K562 (cell line): ENCODE measurements at regions not wholly inside any gene's neighbourhood (a gene's known extent, or its start where the extent isn't known, plus 50 kb on each side); places are given as distances from the start of the nearest gene placed in this dataset.

Experiments
- ATAC-seq: fragments of 200-7000 bp; cut with Tn5 transposase; 3 replicates; pipeline ENCODE4 v1.9.1; 2020; ENCODE audit warnings: moderate library complexity
- BruUV-seq: library from RNA; stranded (reverse); fragments of 400-500 nt; replicated peaks from 2 replicates; lab custom pipeline; 2021; lab: Mats Ljungman, UMichigan
- CTCF ChIA-PET: fragments of 300-600 bp; formaldehyde crosslinking; extraction: SDS; loops from one replicate; lab custom pipeline; 2021; ENCODE audit warnings: low intra/inter-chr PET ratio; lab: Yijun Ruan, JAX
- POLR2A ChIA-PET: fragments of 300-600, 350-650 bp; sonication (Branson Sonifier 250); formaldehyde crosslinking; extraction: SDS; loops from one replicate; lab custom pipeline; 2021; ENCODE audit warnings: antibody characterized with exemption, inconsistent platforms; lab: Yijun Ruan, JAX
- DNase-seq, 4 experiments: peaks; one replicate each; pipeline versions ENCODE4 v3.0.0 to v3.0.0-alpha.2; 2011 to 2018; ENCODE audit warnings: low spot score in 3 of 4, mixed read lengths in 3 of 4; ENCODE audit errors: extremely low read depth in 1 of 4
- FAIRE-seq: peaks from 2 replicates; lab custom pipeline; 2011; peaks lifted over from hg19 to GRCh38; lab: Jason Lieb, UNC
- H2AFZ ChIP-seq: 2 replicates; pipeline ENCODE4 v1.6.0; 2011; ENCODE audit warnings: low read depth, low read length, control low read depth, inconsistent platforms
- H3K27ac ChIP-seq: fragments of 200-600 bp; 3 replicates; pipeline ENCODE4 v1.8.0; 2011; ENCODE audit warnings: low read depth, mild to moderate bottlenecking, control low read depth, inconsistent platforms, low read length, moderate library complexity, mixed read lengths; ENCODE audit errors: extremely low read depth
- H3K27me3 ChIP-seq, 2 experiments: fragments of 300-600 bp in 1 of 2; 2 replicates in 1 of 2; 3 replicates in 1 of 2; pipeline versions ENCODE4 v1.6.0 to v1.8.0; 2011; ENCODE audit warnings: inconsistent platforms in 2 of 2, low read length in 2 of 2, mild to moderate bottlenecking in 1 of 2, mixed read lengths in 1 of 2, moderate library complexity in 1 of 2; ENCODE audit not compliant: control insufficient read depth in 2 of 2, insufficient read depth in 2 of 2
- H3K36me3 ChIP-seq: fragments of 300-600 bp; 3 replicates; pipeline ENCODE4 v1.8.0; 2011; ENCODE audit warnings: mild to moderate bottlenecking, low read length, inconsistent platforms; ENCODE audit not compliant: control insufficient read depth, insufficient read depth
- H3K4me1 ChIP-seq, 2 experiments: fragments of 200-600 bp in 1 of 2; replicated peaks in 1 of 2; 2 replicates in 1 of 2; 3 replicates in 1 of 2; pipeline versions ENCODE4 v1.5.1 to v1.8.0; 2011; ENCODE audit warnings: inconsistent platforms in 2 of 2, low read length in 2 of 2, mild to moderate bottlenecking in 1 of 2, mixed read lengths in 1 of 2, moderate library complexity in 1 of 2; ENCODE audit not compliant: control insufficient read depth in 2 of 2, insufficient read depth in 2 of 2
- H3K4me2 ChIP-seq: 2 replicates; pipeline ENCODE4 v1.6.1; 2011; ENCODE audit warnings: low read length, control low read depth, inconsistent platforms, mixed read lengths; ENCODE audit not compliant: insufficient read depth
- H3K4me3 ChIP-seq: fragments of 200-600 bp; sonication (generic), shearing (Covaris generic); 2 replicates; pipeline ENCODE4 v1.5.1; 2016; ENCODE audit warnings: control low read depth, inconsistent platforms
- H3K79me2 ChIP-seq: fragments of 200-600 bp; 3 replicates; pipeline ENCODE4 v1.8.0; 2011; ENCODE audit warnings: low read length, inconsistent platforms; ENCODE audit not compliant: control insufficient read depth, insufficient read depth
- H3K9ac ChIP-seq, 2 experiments: 2 replicates each; pipeline versions ENCODE4 v1.6.0 to v1.6.1; 2011; ENCODE audit warnings: low read depth in 2 of 2, low read length in 2 of 2, control low read depth in 1 of 2, inconsistent platforms in 1 of 2, mild to moderate bottlenecking in 1 of 2, mixed read lengths in 1 of 2; ENCODE audit not compliant: insufficient read depth in 1 of 2
- H3K9me1 ChIP-seq: one replicate; pipeline ENCODE4 v1.6.0; 2011; ENCODE audit warnings: inconsistent platforms, mild to moderate bottlenecking, low read length, moderate library complexity; ENCODE audit not compliant: control insufficient read depth, insufficient read depth
- H3K9me3 ChIP-seq: replicated peaks from 2 replicates; pipeline ENCODE4 v1.5.1; 2011; ENCODE audit warnings: low read depth, low read length, inconsistent platforms; ENCODE audit not compliant: control insufficient read depth, insufficient read depth
- H4K20me1 ChIP-seq: replicated peaks from 2 replicates; pipeline ENCODE4 v1.6.1; 2011; ENCODE audit warnings: low read length, inconsistent platforms, mixed read lengths; ENCODE audit not compliant: control insufficient read depth, insufficient read depth
- ARHGAP35 ChIP-seq: fragments of 450-650 bp; IDR thresholded peaks from 2 replicates; pipeline ENCODE4 v1.6.1; 2018; ENCODE audit not compliant: partially characterized antibody
- CBFA2T3 ChIP-seq: fragments of 450-650 bp; IDR thresholded peaks from 2 replicates; pipeline ENCODE4 v1.6.1; 2017
- CBX5 ChIP-seq: IDR thresholded peaks from 2 replicates; pipeline ENCODE4 v1.6.1; 2014; ENCODE audit warnings: low read depth, borderline replicate concordance
- DMBX1 ChIP-seq: fragments of 250-450 bp; sonication (Bioruptor Pico); IDR thresholded peaks from 2 replicates; pipeline ENCODE4 v1.8.0; 2022; ENCODE audit warnings: inconsistent platforms, mild to moderate bottlenecking, moderate library complexity, borderline replicate concordance
- HLTF ChIP-seq: fragments of 450-650 bp; IDR thresholded peaks from 2 replicates; pipeline ENCODE4 v1.6.1; 2016
- TAF15 ChIP-seq: fragments of 200-400 bp; formaldehyde crosslinking; IDR thresholded peaks from 2 replicates; pipeline ENCODE4 v1.6.1; 2017; ENCODE audit warnings: mild to moderate bottlenecking, low read depth, low read length, moderate library complexity
- ZBTB43 ChIP-seq: sonication (generic); formaldehyde crosslinking; IDR thresholded peaks from 2 replicates; pipeline ENCODE4 v1.8.0; 2023; ENCODE audit warnings: mild to moderate bottlenecking, missing genetic modification reagents
- ZNF316 ChIP-seq: fragments of 450-650 bp; IDR thresholded peaks from 2 replicates; pipeline ENCODE4 v1.6.1; 2016
- WGBS: fragments of 100-300 bp; shearing (Covaris generic); methylation state at CpG from one replicate; pipeline ENCODE4 v1.1.6; 2016; ENCODE audit warnings: low coverage, mixed read lengths; ENCODE audit not compliant: insufficient coverage; ENCODE audit errors: missing lambda C conversion rate; 5-methylcytosine and 5-hydroxymethylcytosine counted together
- in situ Hi-C: fragments of 300-500 bp; cut with MboI; formaldehyde crosslinking; loops from 4 replicates; pipeline ENCODE4 v1.15.0; 2018; ENCODE audit warnings: inconsistent platforms, mixed read lengths
- intact Hi-C: fragments of 100-400 bp; cut with micrococcal nuclease; formaldehyde crosslinking; loops from 2 replicates; pipeline ENCODE4 v1.14.2; 2022

DNA sequence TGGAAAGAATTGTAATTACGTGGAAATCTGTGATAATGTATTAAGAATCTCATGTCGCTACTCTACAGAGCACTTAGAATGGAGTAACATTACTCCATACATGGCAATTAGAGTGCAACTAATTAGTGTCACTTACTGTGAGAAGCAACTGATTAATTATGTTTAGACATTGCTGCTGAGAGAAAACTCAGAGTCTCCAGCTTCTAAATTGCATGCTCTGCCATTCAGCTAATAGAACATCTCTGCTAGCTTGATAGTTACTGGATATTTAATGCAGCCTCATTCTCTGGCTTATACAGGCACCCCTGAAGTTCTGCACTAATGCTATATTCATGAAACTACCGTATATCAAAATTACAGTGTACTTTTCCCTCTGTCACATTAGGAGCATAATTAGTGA, 338.4 kb downstream of the ADAMTS20 start:
- ATAC-seq: no peak
- H2AFZ ChIP-seq: no peak overlapping the region
- no peaks in the 10 kb centered on the region for H3K27me3 ChIP-seq
- no peaks in the 10 kb centered on the region for H3K9me1 ChIP-seq
- H3K9me3 ChIP-seq: no peaks in the 10 kb centered on the region
- H3K9ac ChIP-seq: no peak overlapping the region
- H4K20me1 ChIP-seq: no peaks in the 10 kb centered on the region
- no peak for FAIRE-seq
- no peak overlapping the region for H3K4me2 ChIP-seq
- intact Hi-C loops: no loop called here
- TF ChIP-seq HLTF (no peak), DMBX1 (no peak), TAF15 (no peak), CBX5 (no peak)
- TF ChIP-seq, all 486 proteins: peak for 0
- no TSS peak for BruUV-seq
- Histone ChIP-seq H3K4me3 (no peak overlapping the region), H3K79me2 (no peaks in the 10 kb centered on the region), H3K4me1 (no peaks in the 10 kb centered on the region), H3K36me3 (no peaks in the 10 kb centered on the region), H3K27ac (no peak overlapping the region)
- ChIA-PET POLR2A (no interaction called here), CTCF (no interaction called here)
- whole genome bisulfite sequencing: 5% methylated on average over 3 of the region's 3 CpGs
- in situ Hi-C loops: no loop called here
- no peak for DNase-seq

GRCh38 chr12:43210485-43211192, 341.4 kb downstream of the ADAMTS20 start:
- FAIRE-seq (no peak), ATAC-seq (no peak), DNase-seq (peak in 1 of 4 experiments; percentile 20)
- H3K4me2 ChIP-seq: no peak overlapping the region
- H3K79me2 ChIP-seq: no peaks in the 10 kb centered on the region
- no TSS peak for BruUV-seq
- H3K27ac ChIP-seq: no peak overlapping the region; the same call in 2 of the 3 replicates
- no peak overlapping the region for H3K9ac ChIP-seq
- no peaks in the 10 kb centered on the region for H3K4me1 ChIP-seq
- no peak overlapping the region for H2AFZ ChIP-seq
- no peaks in the 10 kb centered on the region for H4K20me1 ChIP-seq
- CTCF ChIA-PET: no interaction called here
- in situ Hi-C loops: no loop called here
- no peaks in the 10 kb centered on the region for H3K9me1 ChIP-seq
- POLR2A ChIA-PET: no interaction called here
- intact Hi-C loops: no loop called here
- no peak overlapping the region for H3K4me3 ChIP-seq
- 2% methylated on average over 6 of the region's 6 CpGs for WGBS
- H3K36me3 ChIP-seq: no peaks in the 10 kb centered on the region
- no peaks in the 10 kb centered on the region for H3K27me3 ChIP-seq
- no peaks in the 10 kb centered on the region for H3K9me3 ChIP-seq
- TF ChIP-seq ZNF316: no peak
- no peak for TF ChIP-seq ZBTB43 (CRISPR knock-in tag)
- no peak for TF ChIP-seq ARHGAP35
- peak; percentile 36; the same call in 1 of the 2 replicates for TF ChIP-seq CBFA2T3
